HAP-1 (cell line): ENCODE measurements at regions not wholly inside any gene's neighbourhood (a gene's known extent, or its start where the extent isn't known, plus 50 kb on each side); places are given as distances from the start of the nearest gene placed in this dataset.
A peak's percentile ranks its signal among the peaks of the same experiment; 100 is the strongest.
"Not testable (repeated sequence)": the region's sequence is repeated elsewhere in the genome, so short reads cannot be mapped to it uniquely, and the experiment has no call there.

Experiments
- DNase-seq, 2 experiments: peaks; one replicate each; pipeline ENCODE4 v3.0.0-alpha.2; 2016 to 2020; ENCODE audit warnings: low spot score in 2 of 2
- H3K27me3 ChIP-seq: fragments of 250-450 bp; sonication (Bioruptor Pico); 2 replicates; pipeline ENCODE4 v1.5.1; 2020; ENCODE audit warnings: low read depth, mild to moderate bottlenecking, moderate library complexity
- H3K36me3 ChIP-seq: fragments of 250-450 bp; sonication (Bioruptor Pico); replicated peaks from 2 replicates; pipeline ENCODE4 v1.5.1; 2020; ENCODE audit warnings: mild to moderate bottlenecking
- H3K4me1 ChIP-seq: fragments of 250-450 bp; sonication (Bioruptor Pico); 2 replicates; pipeline ENCODE4 v1.5.1; 2020; ENCODE audit warnings: mild to moderate bottlenecking
- H3K4me3 ChIP-seq: fragments of 250-450 bp; sonication (Bioruptor Pico); 2 replicates; pipeline ENCODE4 v1.5.1; 2020; ENCODE audit warnings: mild to moderate bottlenecking, moderate library complexity
- H3K9me3 ChIP-seq: fragments of 250-450 bp; sonication (Bioruptor Pico); 2 replicates; pipeline ENCODE4 v1.5.1; 2020; ENCODE audit warnings: mild to moderate bottlenecking, moderate library complexity
- in situ Hi-C: fragments of 300-500 bp; cut with MboI; formaldehyde crosslinking; loops from 3 replicates; pipeline ENCODE4 v1.14.3; 2020; ENCODE audit warnings: low sequenced_read_pairs, inconsistent platforms, mixed read lengths

DNA sequence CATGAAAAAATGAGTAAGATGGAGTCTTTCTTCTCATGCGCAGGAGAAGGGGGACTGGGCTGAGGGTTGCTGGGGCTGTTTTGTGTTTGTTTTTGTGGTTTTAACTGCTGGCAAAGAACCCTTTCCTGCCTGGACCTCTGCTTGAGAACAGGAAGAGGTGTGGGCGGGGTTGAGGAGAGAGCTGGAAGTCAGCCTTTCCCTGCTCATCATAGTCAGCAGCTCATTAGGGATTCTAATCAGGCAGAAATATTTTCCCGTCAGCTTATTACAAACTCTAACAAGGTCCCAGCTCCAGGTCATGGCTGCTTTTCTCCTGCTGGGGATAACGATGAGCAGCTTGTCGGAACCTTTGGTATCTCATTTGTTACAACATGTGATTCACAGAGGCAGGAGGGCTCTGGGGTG lies 185.0 kb upstream of the NRXN3 start:
- no peak overlapping the region for H3K4me3 ChIP-seq

DNA sequence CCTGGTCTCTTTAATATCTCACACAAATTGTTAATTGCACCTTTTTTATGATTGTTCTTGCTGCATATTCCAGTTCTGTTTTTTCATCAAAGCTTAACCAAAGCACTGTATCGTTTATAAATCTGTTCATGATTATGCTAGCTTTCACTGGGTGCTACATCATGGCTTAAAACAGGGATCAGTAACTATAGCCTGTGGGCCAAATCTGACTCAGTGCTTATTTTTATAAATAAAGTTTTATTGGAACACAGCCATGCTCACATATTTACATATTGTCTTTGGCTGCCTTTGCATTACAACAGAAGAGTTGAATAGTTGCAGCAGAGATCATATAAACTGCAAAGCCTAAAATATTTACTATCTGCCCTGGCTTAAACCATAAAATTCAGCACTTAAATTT lies 183.4 kb upstream of the NRXN3 start:
- no peaks in the 10 kb centered on the region for H3K4me1 ChIP-seq
- no peak overlapping the region for H3K4me3 ChIP-seq
- no peaks in the 10 kb centered on the region for H3K36me3 ChIP-seq
- H3K9me3 ChIP-seq = no peaks in the 10 kb centered on the region
- DNase-seq = no peak
- H3K27me3 ChIP-seq = no peaks in the 10 kb centered on the region
- in situ Hi-C loops = no loop called here

More for the DNA sequence above, 185.0 kb upstream of the NRXN3 start:
- Histone ChIP-seq H3K27me3 (no peaks in the 10 kb centered on the region), H3K9me3 (no peaks in the 10 kb centered on the region), H3K36me3 (no peaks in the 10 kb centered on the region), H3K4me1 (no peaks in the 10 kb centered on the region)
- no peak for DNase-seq
- in situ Hi-C loops = no loop called here

DNA sequence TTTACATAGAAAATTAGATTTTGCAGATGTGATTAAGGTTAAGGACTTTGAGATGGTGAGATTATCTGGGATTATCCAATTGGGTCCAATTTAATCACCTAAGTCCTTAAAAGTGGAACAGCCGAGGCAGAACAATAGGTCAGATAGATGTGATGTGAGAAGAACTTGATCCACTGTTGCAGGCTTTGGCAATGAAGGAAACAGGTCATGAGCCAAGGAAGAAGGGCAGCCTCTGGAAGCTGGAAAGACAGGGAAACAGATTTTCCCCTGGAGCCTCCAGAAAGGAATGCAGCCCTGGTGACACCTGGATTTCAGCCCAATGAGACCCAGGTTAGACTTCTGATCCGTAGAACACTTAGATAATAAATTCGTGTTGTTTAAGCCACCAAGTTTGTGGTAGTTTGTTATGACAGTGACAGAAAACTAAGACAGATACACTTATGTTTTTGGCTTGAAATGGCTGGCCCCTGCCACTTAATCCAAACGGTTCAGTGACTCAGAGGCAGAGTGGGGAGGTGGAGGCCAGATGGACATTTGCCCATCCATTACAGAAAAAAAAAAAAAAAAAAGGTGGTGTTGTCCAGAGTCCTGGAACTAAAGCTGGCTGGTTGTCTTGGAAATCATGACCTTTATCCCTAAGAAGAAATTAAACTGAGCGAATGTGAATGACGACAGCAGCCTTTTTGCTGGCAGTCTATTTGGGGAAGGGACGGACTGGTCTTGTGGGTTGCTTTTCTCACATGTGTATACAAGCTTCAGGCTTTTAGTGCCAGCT lies 181.9 kb upstream of the NRXN3 start:
- no peaks in the 10 kb centered on the region for H3K4me1 ChIP-seq
- in situ Hi-C loops = no loop called here
- no peaks in the 10 kb centered on the region for H3K9me3 ChIP-seq
- no peak for DNase-seq
- H3K4me3 ChIP-seq = no peak overlapping the region
- H3K36me3 ChIP-seq = no peaks in the 10 kb centered on the region
- no peaks in the 10 kb centered on the region for H3K27me3 ChIP-seq

DNA sequence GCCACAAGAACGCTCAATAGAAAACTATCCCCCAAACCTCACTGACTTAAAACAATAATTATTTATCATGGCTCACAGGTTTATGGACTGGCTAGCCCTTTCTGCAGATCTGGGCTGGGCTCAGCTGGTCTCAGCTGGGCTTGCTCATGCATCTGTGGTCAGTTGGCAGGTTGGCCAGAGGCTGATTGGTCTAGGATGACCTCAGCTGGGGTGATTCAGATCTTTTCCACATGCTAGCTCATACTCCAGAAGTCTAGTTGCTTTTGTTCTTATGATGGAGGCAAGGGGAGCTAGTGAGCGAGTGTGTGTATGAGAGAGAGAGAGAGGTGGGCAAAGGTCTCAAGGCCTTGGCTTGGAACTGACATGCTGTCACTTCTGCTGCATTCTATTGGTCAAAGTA lies 181.2 kb upstream of the NRXN3 start:
- DNase-seq = no peak
- in situ Hi-C loops = no loop called here
- Histone ChIP-seq H3K36me3 (no peaks in the 10 kb centered on the region), H3K4me1 (no peaks in the 10 kb centered on the region), H3K4me3 (no peak overlapping the region), H3K9me3 (no peaks in the 10 kb centered on the region), H3K27me3 (no peaks in the 10 kb centered on the region)

DNA sequence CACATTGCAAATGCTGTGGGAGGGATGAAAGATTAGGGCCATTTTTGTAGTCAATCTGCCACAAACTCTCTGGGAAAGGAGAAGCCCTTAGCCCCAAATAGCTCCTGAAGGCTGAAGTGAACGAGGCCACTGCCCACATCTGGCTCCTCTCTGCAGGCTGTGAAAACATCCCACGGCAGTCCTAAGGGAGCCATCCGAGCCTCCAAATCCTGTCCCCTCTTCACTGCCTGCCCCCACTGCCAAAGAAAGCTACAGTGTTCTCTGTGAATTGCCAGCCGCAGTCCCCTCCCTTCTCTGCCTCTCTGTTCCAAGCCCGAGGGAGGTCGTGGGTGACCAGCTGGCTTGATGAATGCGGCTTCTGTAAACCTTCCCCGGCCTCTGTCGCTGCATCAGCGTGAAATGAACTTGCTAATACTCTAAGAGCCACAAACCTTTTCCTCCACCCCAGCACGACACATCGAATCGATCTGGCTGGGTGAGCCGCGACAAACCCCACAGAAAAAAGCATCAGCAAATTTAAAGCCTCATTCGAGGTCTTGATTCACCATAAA lies 180.7 kb upstream of the NRXN3 start:
- Histone ChIP-seq H3K4me3 (no peak overlapping the region), H3K36me3 (no peaks in the 10 kb centered on the region), H3K9me3 (no peaks in the 10 kb centered on the region), H3K4me1 (no peaks in the 10 kb centered on the region), H3K27me3 (no peaks in the 10 kb centered on the region)
- in situ Hi-C loops = no loop called here
- DNase-seq = no peak

DNA sequence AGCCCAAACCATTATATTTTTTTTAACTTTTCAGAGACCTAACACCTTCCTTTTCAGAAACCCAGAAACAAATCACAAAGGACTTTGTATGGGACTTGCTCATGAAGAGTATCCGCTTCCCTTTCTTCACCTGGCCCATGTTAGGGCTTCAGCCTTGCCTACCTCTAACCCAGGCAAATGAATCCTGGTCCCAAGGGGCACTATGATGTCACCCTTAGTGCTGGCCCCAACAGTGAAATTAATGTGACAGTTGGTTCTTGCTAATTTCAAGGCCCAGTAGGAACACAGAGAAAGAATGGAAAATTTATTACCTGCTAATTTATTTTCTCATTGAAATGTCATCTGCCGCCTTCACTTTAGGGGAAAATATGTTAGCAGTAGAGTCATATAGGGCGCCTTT lies 179.8 kb upstream of the NRXN3 start:
- H3K4me3 ChIP-seq = no peak overlapping the region
- in situ Hi-C loops = no loop called here
- DNase-seq = no peak
- H3K27me3 ChIP-seq = no peaks in the 10 kb centered on the region
- H3K4me1 ChIP-seq = no peaks in the 10 kb centered on the region
- H3K9me3 ChIP-seq = no peaks in the 10 kb centered on the region
- no peaks in the 10 kb centered on the region for H3K36me3 ChIP-seq

DNA sequence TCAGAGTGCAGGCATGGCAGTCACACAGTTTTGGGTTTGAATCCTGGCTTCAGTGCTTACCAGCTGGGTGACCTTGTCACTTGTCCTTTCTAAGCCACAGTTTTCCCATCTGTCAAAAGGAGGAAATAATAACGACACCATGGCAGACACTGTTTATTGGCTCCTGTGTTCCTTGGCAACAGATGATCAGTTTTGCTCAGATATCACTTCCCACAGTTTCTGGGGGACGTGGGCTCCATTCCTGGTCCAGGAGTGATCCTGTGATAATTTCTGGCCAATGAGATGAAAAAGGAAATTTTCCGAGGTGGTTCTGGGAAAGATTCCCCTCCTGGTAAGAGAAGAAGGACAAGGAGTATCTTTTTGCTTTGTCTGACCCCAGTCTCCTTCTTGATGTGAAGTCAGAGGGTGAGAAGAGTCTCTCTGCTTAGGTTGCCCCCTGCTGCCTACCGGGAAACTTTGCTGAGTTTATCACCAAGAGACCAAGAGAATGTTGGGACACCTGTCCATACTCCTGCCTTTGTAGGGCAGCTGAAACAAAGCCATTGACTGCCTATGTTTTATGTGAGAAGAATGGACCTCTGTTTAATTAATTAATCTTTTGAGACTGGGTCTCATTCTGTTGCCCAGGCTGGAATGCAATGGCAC lies 178.9 kb upstream of the NRXN3 start:
- in situ Hi-C loops = no loop called here
- Histone ChIP-seq H3K4me3 (no peak overlapping the region), H3K36me3 (no peaks in the 10 kb centered on the region), H3K9me3 (no peaks in the 10 kb centered on the region), H3K27me3 (no peaks in the 10 kb centered on the region), H3K4me1 (no peaks in the 10 kb centered on the region)
- DNase-seq = no peak

DNA sequence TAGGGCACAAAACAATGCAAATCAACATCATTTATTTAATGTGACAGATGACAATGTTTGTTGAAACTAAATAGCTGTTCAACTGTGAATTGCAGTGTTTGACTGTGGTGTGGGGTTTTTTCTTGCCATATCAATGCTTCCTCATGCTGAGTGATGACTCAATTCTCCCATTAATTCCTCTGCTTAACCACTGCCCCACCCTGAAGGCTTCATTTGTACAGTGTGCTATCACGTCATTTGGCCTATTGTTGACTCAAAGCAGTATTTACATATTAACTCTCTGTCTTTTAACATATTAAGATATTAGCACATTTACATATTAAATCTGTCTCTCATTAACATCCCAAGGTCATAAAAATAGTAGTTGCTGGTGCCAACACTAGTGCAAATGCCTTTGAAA lies 164.8 kb upstream of the NRXN3 start:
- no peak for DNase-seq
- Histone ChIP-seq H3K4me1 (no peaks in the 10 kb centered on the region), H3K27me3 (no peaks in the 10 kb centered on the region), H3K9me3 (no peaks in the 10 kb centered on the region), H3K36me3 (no peaks in the 10 kb centered on the region), H3K4me3 (no peak overlapping the region)
- in situ Hi-C loops = no loop called here

DNA sequence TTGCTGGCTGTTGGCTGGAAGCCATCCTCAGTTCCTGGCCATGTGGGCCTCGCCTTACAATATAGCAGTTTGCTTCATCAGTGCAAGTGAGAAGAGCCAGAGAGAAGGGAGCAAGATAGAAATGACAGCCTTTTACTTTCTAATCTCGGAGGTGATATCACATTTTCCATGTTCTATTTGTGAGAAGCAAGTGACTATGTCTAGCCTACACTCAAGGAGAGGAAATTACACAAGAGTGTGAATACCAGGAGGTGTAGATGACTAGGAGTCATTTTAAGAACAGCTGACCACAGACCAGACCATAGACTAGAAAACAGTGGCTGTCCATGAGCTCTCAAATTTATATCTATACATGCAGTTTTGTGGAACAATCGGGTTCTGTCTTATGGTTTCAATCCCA lies 163.0 kb upstream of the NRXN3 start:
- Histone ChIP-seq H3K36me3 (no peaks in the 10 kb centered on the region), H3K9me3 (no peaks in the 10 kb centered on the region), H3K4me3 (no peak overlapping the region), H3K4me1 (no peaks in the 10 kb centered on the region), H3K27me3 (no peaks in the 10 kb centered on the region)
- no peak for DNase-seq
- in situ Hi-C loops = no loop called here

DNA sequence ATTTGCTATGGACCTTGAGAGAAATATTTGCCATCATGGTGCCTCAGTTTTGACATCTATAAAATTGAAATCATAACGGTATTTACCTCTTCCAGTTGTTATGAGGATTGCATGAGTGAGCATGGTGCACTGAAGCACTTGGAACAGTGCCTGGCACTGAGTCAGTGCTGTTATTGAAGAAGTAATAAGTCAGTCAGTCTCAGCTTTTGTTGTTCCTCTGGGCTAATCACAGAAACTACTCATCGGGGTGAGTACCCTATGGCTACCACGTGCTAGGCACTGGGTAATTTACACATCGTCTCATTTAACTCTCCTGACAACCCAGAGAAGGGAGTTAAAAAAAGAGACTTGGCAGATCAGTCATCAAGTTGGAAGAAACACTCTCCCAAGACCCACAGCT lies 159.5 kb upstream of the NRXN3 start:
- in situ Hi-C loops = no loop called here
- Histone ChIP-seq H3K27me3 (no peaks in the 10 kb centered on the region), H3K4me3 (no peak overlapping the region), H3K4me1 (no peaks in the 10 kb centered on the region), H3K9me3 (no peaks in the 10 kb centered on the region), H3K36me3 (no peaks in the 10 kb centered on the region)
- DNase-seq = no peak

DNA sequence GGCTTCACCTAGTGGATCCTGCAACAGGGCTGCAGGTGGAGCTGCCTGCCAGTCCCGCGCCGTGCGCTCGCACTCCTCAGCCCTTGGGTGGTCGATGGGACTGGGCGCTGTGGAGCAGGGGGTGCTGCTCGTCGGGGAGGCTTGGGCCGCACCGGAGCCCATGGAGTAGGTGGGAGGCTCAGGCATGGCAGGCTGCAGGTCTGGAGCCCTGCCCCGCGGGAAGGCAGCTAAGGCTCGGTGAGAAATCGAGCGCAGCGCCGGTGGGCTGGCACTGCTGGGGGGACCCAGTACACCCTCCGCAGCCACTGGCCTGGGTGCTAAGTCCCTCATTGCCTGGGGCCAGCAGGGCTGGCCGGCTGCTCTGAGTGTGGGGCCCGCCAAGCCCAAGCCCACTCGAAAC lies 156.3 kb upstream of the NRXN3 start:
- H3K36me3 ChIP-seq, H3K4me1 ChIP-seq, H3K4me3 ChIP-seq, H3K27me3 ChIP-seq, DNase-seq, in situ Hi-C loops, H3K9me3 ChIP-seq: not testable (repeated sequence)

DNA sequence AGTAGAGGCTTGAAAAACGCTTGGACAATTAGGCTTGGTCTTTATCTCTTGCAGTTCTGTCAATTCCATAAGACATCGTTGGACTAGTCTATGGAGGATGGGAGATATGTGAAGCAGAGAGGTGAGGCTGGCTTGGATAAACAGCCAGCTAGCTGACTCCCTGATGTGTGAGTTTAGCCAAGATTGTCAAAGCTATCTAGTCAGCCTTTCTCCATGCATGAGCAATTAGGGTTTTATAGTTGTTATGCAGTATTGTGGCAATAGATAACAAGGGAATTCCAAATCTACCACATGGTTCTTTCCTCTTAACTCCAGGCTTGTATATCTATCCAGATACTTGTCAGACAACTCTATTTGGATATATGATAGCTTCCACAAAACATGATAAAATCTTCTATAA lies 153.6 kb upstream of the NRXN3 start:
- no peaks in the 10 kb centered on the region for H3K27me3 ChIP-seq
- H3K4me1 ChIP-seq = no peaks in the 10 kb centered on the region
- in situ Hi-C loops = no loop called here
- H3K36me3 ChIP-seq = no peaks in the 10 kb centered on the region
- no peaks in the 10 kb centered on the region for H3K9me3 ChIP-seq
- no peak overlapping the region for H3K4me3 ChIP-seq
- DNase-seq = no peak

DNA sequence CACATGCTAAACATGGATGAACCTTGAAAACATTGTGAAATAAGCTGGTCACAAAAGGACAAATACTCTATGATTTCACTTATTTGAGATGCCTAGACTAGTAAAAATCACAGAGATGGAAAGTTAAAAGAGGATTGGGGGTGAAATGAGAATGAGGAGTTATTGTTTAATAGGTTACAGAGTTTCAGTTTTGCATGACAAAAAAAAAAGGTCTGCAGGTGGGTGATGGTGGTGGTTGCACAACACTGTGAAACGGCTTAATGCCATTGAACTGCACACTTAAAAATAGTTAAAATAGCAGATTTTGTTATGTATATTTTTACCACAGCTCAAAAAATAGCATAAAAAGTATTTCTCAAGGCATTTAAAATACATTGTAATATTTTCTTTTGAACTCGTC lies 151.9 kb upstream of the NRXN3 start:
- DNase-seq = no peak
- H3K9me3 ChIP-seq = no peaks in the 10 kb centered on the region
- H3K36me3 ChIP-seq = no peaks in the 10 kb centered on the region
- no peak overlapping the region for H3K4me3 ChIP-seq
- no peaks in the 10 kb centered on the region for H3K4me1 ChIP-seq
- no peaks in the 10 kb centered on the region for H3K27me3 ChIP-seq
- in situ Hi-C loops = no loop called here

DNA sequence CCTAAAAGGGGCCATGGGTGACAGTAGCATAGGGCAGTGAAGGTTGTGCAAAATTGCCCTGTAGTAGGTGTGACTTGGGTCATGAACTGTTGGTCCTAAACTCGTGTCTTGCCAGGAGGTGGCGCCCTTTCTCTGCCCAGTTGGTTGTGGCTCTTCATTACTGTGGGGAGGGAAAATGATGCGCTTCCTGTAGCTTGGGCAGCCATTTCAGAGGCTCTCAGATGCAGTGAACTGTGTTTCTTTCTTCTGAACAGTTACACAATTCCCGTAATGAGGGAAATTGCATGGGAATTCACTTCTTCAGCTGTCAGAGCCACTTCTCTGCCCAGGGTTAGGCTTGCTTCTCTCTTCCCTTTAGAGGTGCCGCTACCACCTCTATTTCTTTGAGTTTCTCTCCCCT lies 148.1 kb upstream of the NRXN3 start:
- no peaks in the 10 kb centered on the region for H3K9me3 ChIP-seq
- no peak overlapping the region for H3K4me3 ChIP-seq
- no peaks in the 10 kb centered on the region for H3K36me3 ChIP-seq
- in situ Hi-C loops = no loop called here
- DNase-seq = peak; percentile 62 to 89
- no peaks in the 10 kb centered on the region for H3K27me3 ChIP-seq
- no peaks in the 10 kb centered on the region for H3K4me1 ChIP-seq
